ENCODE measurements at regions not wholly inside any gene's neighbourhood (a gene's known extent, or its start where the extent isn't known, plus 50 kb on each side); places are given as distances from the start of the nearest gene placed in this dataset.
"Not testable (repeated sequence)": the region's sequence is repeated elsewhere in the genome, so short reads cannot be mapped to it uniquely, and the experiment has no call there.

DNA sequence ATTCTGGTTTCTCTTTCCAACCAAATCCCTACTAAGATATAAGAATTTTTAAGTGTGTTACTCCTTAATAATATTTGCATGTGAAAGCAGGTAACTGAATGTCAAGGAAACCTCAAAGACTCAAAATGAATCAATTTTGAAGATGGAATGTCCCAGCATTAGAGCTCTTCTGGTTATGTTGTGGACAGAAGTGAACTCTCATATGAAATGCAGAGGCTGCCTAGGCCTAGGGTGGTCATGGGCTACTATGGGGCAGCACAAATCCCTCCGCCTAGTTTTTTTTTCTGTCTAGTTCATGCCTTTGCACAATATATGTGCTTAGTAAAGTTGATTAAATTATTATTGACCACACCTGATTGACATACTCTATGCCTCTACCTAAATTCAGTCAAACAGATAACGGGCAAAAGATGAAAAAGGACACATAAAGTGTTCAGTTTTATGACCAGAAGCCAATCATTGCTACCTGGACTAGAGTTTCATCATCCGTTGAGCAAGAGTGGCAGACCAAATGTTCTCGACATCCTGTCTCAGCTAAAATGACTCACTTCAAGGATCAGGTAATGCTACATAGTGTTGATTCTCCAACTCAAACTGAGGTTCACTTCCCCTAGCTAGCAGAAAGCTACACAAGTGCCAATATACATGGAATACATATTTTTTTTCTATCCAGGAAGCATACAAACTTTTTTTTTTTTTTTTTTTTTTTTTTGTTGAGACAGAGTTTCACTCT lies 1211.4 kb downstream of the VRK1 start:
- Histone ChIP-seq H3K9me3 (ENCODE audit: low read depth, low read length) (no peaks in the 10 kb centered on the region), H3K4me3 (ENCODE audit: low read length) (no peak overlapping the region), H3K4me1 (ENCODE audit: insufficient read depth, low read length) (no peaks in the 10 kb centered on the region), H3K27me3 (ENCODE audit: insufficient read depth, low read length) (no peaks in the 10 kb centered on the region)

DNA sequence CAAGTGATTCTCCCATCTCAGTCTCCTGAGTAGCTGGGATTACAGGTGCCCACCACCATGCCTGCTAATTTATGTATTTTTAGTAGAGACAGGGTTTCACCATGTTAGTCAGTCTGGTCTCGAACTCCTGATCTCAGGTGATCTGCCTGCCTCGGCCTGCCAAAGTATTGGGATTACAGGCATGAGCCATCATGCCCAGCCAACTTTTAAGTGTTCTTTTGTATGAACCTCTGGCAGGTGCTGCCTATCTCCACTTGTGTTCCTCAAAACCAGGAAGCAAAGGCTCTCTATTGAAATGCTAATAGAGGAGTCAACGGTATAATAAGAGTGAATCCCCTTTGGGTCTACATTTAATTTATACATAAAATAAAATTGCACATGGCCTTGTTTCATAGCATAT lies 1212.0 kb downstream of the VRK1 start:
- not testable (repeated sequence) for H3K4me3 ChIP-seq (ENCODE audit: low read length); H3K27me3 ChIP-seq (ENCODE audit: insufficient read depth, low read length); H3K4me1 ChIP-seq (ENCODE audit: insufficient read depth, low read length)

DNA sequence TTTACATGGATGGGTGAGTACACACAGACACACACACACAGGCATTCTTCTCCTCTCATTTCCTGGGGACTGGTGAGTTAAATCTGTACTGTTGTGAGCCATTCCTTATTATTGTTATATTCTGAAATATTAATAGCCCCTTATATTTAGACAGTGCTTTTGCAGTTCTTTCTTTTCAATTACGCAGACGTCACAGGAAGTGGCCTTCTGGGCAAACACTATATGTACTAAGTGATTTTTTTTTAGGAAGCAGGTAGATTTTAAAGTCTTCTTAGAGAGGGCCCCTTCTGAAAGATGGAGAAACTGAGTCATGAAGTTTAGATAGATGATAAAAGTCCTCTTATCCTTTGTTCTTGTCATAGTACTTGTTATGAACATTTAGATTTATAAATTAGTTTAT lies 1213.6 kb downstream of the VRK1 start:
- Histone ChIP-seq H3K4me1 (ENCODE audit: insufficient read depth, low read length) (no peaks in the 10 kb centered on the region), H3K27me3 (ENCODE audit: insufficient read depth, low read length) (no peaks in the 10 kb centered on the region), H3K4me3 (ENCODE audit: low read length) (no peak overlapping the region), H3K9me3 (ENCODE audit: low read depth, low read length) (no peaks in the 10 kb centered on the region)

More for the DNA sequence above, 1212.0 kb downstream of the VRK1 start:
- not testable (repeated sequence) for H3K9me3 ChIP-seq (ENCODE audit: low read depth, low read length)

- Histone ChIP-seq H3K4me3 (ENCODE audit: low read length) (no peak overlapping the region), H3K27me3 (ENCODE audit: insufficient read depth, low read length) (no peaks in the 10 kb centered on the region), H3K9me3 (ENCODE audit: low read depth, low read length) (no peaks in the 10 kb centered on the region), H3K4me1 (ENCODE audit: insufficient read depth, low read length) (peaks cover 11% of the 10 kb centered on the region)
Measured at GRCh38 chr14:98014851-98015615, 1217.9 kb downstream of the VRK1 start.

DNA sequence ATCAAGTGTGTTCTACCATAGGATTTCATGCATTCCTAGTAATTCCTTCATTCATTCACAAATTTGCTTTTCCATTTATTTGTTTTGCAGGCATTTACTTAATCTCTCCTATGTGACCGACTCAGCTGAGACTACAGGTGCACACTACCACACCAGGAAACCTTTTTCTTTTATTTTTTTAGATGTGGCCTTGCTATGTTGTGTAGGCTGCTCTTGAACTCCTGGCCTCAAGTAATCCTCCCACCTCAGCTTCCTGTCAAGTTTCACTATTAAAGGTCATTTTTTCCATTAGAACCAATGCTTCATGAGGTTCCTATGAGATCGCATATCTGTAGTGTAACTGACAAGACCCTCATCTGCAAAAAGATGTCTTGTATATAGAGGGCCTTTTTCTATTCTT lies 1218.7 kb downstream of the VRK1 start:
- Histone ChIP-seq H3K4me3 (ENCODE audit: low read length) (no peak overlapping the region), H3K4me1 (ENCODE audit: insufficient read depth, low read length) (peaks cover 11% of the 10 kb centered on the region), H3K9me3 (ENCODE audit: low read depth, low read length) (no peaks in the 10 kb centered on the region), H3K27me3 (ENCODE audit: insufficient read depth, low read length) (no peaks in the 10 kb centered on the region)

- H3K4me3 ChIP-seq (ENCODE audit: low read length): no peak overlapping the region
- H3K4me1 ChIP-seq (ENCODE audit: insufficient read depth, low read length): peaks cover 11% of the 10 kb centered on the region
- H3K27me3 ChIP-seq (ENCODE audit: insufficient read depth, low read length): no peaks in the 10 kb centered on the region
- H3K9me3 ChIP-seq (ENCODE audit: low read depth, low read length): no peaks in the 10 kb centered on the region
Measured at GRCh38 chr14:98018628-98019027, 1221.4 kb downstream of the VRK1 start.

- Histone ChIP-seq H3K4me3 (ENCODE audit: low read length) (no peak overlapping the region), H3K27me3 (ENCODE audit: insufficient read depth, low read length) (no peaks in the 10 kb centered on the region), H3K9me3 (ENCODE audit: low read depth, low read length) (no peaks in the 10 kb centered on the region), H3K4me1 (ENCODE audit: insufficient read depth, low read length) (peaks cover 3% of the 10 kb centered on the region)
Measured at GRCh38 chr14:98022541-98023520, 1225.6 kb downstream of the VRK1 start.

GRCh38 chr14:98028162-98028561 lies 1231.0 kb downstream of the VRK1 start:
- H3K27me3 ChIP-seq (ENCODE audit: insufficient read depth, low read length): no peaks in the 10 kb centered on the region
- no peaks in the 10 kb centered on the region for H3K4me1 ChIP-seq (ENCODE audit: insufficient read depth, low read length)
- H3K4me3 ChIP-seq (ENCODE audit: low read length): no peak overlapping the region
- no peaks in the 10 kb centered on the region for H3K9me3 ChIP-seq (ENCODE audit: low read depth, low read length)

DNA sequence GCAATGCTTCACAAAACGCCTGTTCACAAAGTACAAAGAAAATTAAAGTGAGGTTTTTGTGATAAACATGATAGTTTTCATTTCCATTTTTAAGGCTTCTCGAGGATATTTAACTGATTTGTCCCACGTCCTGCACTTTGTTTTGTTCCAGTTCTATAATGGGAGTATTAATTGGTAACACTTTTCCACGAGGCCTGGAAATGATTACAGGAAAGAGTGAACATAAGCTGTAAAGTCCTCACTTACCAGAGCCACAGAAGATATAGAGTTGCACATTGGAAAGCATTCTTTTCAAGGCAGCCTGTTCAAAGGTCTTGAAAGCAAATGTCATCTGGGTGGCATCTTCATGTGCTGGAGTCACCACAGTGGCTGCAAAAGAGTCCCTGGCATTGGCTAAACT lies 1236.6 kb downstream of the BCL11B start:
- H3K27me3 ChIP-seq (ENCODE audit: insufficient read depth, low read length): no peaks in the 10 kb centered on the region
- H3K9me3 ChIP-seq (ENCODE audit: low read depth, low read length): no peaks in the 10 kb centered on the region
- no peaks in the 10 kb centered on the region for H3K4me1 ChIP-seq (ENCODE audit: insufficient read depth, low read length)
- no peak overlapping the region for H3K4me3 ChIP-seq (ENCODE audit: low read length)

DNA sequence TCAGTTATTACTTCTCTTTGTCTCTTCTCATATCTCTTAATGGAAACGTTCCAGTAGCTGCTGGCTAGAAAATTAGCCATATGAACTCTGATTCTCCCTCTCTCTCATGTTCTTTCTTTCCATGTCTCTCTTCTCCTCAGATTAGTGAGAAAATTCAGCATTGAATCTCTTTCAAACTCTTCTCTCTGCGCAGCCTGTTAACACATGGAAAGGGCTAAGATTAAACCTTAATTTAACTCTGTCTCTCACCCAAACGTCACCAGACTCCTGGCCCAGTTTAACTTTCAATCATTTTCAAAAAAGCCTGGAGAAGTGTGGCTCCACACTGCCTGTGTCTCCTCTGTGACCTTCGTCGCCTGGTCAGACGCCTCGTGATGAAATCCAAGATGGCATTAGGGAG lies 1234.2 kb downstream of the BCL11B start:
- no peaks in the 10 kb centered on the region for H3K9me3 ChIP-seq (ENCODE audit: low read depth, low read length)
- H3K4me3 ChIP-seq (ENCODE audit: low read length): no peak overlapping the region
- H3K27me3 ChIP-seq (ENCODE audit: insufficient read depth, low read length): no peaks in the 10 kb centered on the region
- H3K4me1 ChIP-seq (ENCODE audit: insufficient read depth, low read length): no peaks in the 10 kb centered on the region

- no peaks in the 10 kb centered on the region for H3K27me3 ChIP-seq (ENCODE audit: insufficient read depth, low read length)
- no peak overlapping the region for H3K4me3 ChIP-seq (ENCODE audit: low read length)
- H3K4me1 ChIP-seq (ENCODE audit: insufficient read depth, low read length): no peaks in the 10 kb centered on the region
- no peaks in the 10 kb centered on the region for H3K9me3 ChIP-seq (ENCODE audit: low read depth, low read length)
Measured at GRCh38 chr14:98056946-98057345, 1215.1 kb downstream of the BCL11B start.

- Histone ChIP-seq H3K4me1 (ENCODE audit: insufficient read depth, low read length) (no peaks in the 10 kb centered on the region), H3K9me3 (ENCODE audit: low read depth, low read length) (no peaks in the 10 kb centered on the region), H3K27me3 (ENCODE audit: insufficient read depth, low read length) (no peaks in the 10 kb centered on the region), H3K4me3 (ENCODE audit: low read length) (no peak overlapping the region)
Measured at GRCh38 chr14:98059106-98059505, 1212.9 kb downstream of the BCL11B start.

DNA sequence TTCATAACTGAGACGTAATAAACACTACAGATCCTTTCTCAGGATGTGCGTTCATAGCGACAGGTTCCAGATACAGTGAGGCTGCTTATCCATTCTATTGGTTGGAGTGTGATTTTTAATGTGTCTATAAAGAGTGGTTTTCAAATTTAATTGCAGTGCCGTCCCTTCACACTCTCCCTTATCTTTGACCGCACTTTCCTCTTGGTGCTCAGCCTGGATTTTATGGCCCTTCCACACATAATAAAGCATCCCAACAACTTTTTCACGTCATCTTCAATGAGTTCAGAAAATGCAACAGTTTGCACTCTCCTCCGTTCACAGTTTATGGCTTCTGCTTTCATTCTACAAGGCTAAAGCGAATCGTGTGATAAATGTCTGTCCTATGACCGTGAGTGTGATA lies 1209.9 kb downstream of the BCL11B start:
- H3K9me3 ChIP-seq (ENCODE audit: low read depth, low read length): no peaks in the 10 kb centered on the region
- H3K4me1 ChIP-seq (ENCODE audit: insufficient read depth, low read length): no peaks in the 10 kb centered on the region
- H3K27me3 ChIP-seq (ENCODE audit: insufficient read depth, low read length): no peaks in the 10 kb centered on the region
- no peak overlapping the region for H3K4me3 ChIP-seq (ENCODE audit: low read length)

- H3K9me3 ChIP-seq (ENCODE audit: low read depth, low read length): no peaks in the 10 kb centered on the region
- no peaks in the 10 kb centered on the region for H3K27me3 ChIP-seq (ENCODE audit: insufficient read depth, low read length)
- no peaks in the 10 kb centered on the region for H3K4me1 ChIP-seq (ENCODE audit: insufficient read depth, low read length)
- no peak overlapping the region for H3K4me3 ChIP-seq (ENCODE audit: low read length)
Measured at GRCh38 chr14:98069712-98070171, 1202.3 kb downstream of the BCL11B start.

DNA sequence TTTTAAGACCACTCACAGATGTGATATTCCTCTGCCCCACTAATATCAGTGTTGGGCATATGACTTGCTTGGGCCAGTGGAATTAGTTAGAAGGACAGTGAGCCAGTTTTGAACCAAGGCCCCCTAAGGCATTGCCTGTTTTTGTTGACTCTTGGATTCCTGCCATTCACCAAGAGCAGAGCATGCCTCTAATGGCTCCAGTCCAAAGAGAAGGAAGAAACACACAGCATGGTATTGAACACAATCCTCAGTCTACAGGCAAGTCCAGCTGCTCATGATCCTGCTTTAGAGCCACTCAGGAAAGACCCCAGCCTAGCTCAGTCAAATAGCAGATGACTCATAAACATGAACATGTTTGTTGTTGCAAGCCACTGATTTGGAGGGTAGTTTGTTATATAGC lies 1201.5 kb downstream of the BCL11B start:
- H3K9me3 ChIP-seq (ENCODE audit: low read depth, low read length): no peaks in the 10 kb centered on the region
- no peaks in the 10 kb centered on the region for H3K4me1 ChIP-seq (ENCODE audit: insufficient read depth, low read length)
- H3K4me3 ChIP-seq (ENCODE audit: low read length): no peak overlapping the region
- no peaks in the 10 kb centered on the region for H3K27me3 ChIP-seq (ENCODE audit: insufficient read depth, low read length)
